ENCODE measurements at regions not wholly inside any gene's neighbourhood (a gene's known extent, or its start where the extent isn't known, plus 50 kb on each side); places are given as distances from the start of the nearest gene placed in this dataset.

GRCh38 chr18:78410094-78410786 lies 569.4 kb upstream of the SALL3 start:
- H4K20me1 ChIP-seq (ENCODE audit: insufficient read depth, low read length): no peaks in the 10 kb centered on the region
- H3K4me2 ChIP-seq (ENCODE audit: low read length): no peak overlapping the region

GRCh38 chr18:78411539-78411938 lies 568.1 kb upstream of the SALL3 start:
- H3K4me3 ChIP-seq (ENCODE audit: low read length): no peak overlapping the region
- H3K4me2 ChIP-seq (ENCODE audit: low read length): no peak overlapping the region
- H3K27me3 ChIP-seq (ENCODE audit: low read depth, low read length): no peaks in the 10 kb centered on the region
- H3K9me3 ChIP-seq (ENCODE audit: insufficient read depth, low read length): no peaks in the 10 kb centered on the region
- TF ChIP-seq EZH2phosphoT487 (IDR thresholded peaks at IDR 0.05; ENCODE audit: low read depth) (no peak), CTCF (IDR thresholded peaks at IDR 0.05; ENCODE audit: low read depth, low read length) (no peak)
- H4K20me1 ChIP-seq (ENCODE audit: insufficient read depth, low read length): no peaks in the 10 kb centered on the region
- H2AFZ ChIP-seq (ENCODE audit: low read depth, low read length): no peak overlapping the region
- no peaks in the 10 kb centered on the region for H3K4me1 ChIP-seq (ENCODE audit: low read length)
- no peak overlapping the region for H3K9ac ChIP-seq (ENCODE audit: low read length)
- no peak overlapping the region for H3K27ac ChIP-seq (ENCODE audit: low read length)
- no peaks in the 10 kb centered on the region for H3K36me3 ChIP-seq (replicated peaks; ENCODE audit: low read depth, low read length)
- H3K79me2 ChIP-seq (ENCODE audit: low read length): no peaks in the 10 kb centered on the region

More at GRCh38 chr18:78410094-78410786, 569.4 kb upstream of the SALL3 start:
- TF ChIP-seq CTCF (IDR thresholded peaks at IDR 0.05; ENCODE audit: low read depth, low read length) (no peak), EZH2phosphoT487 (IDR thresholded peaks at IDR 0.05; ENCODE audit: low read depth) (no peak)
- Histone ChIP-seq H2AFZ (ENCODE audit: low read depth, low read length) (no peak overlapping the region), H3K4me1 (ENCODE audit: low read length) (no peaks in the 10 kb centered on the region), H3K79me2 (ENCODE audit: low read length) (no peaks in the 10 kb centered on the region), H3K9me3 (ENCODE audit: insufficient read depth, low read length) (no peaks in the 10 kb centered on the region), H3K27ac (ENCODE audit: low read length) (no peak overlapping the region), H3K9ac (ENCODE audit: low read length) (no peak overlapping the region), H3K4me3 (ENCODE audit: low read length) (no peak overlapping the region), H3K27me3 (ENCODE audit: low read depth, low read length) (no peaks in the 10 kb centered on the region), H3K36me3 (replicated peaks; ENCODE audit: low read depth, low read length) (no peaks in the 10 kb centered on the region)

DNA sequence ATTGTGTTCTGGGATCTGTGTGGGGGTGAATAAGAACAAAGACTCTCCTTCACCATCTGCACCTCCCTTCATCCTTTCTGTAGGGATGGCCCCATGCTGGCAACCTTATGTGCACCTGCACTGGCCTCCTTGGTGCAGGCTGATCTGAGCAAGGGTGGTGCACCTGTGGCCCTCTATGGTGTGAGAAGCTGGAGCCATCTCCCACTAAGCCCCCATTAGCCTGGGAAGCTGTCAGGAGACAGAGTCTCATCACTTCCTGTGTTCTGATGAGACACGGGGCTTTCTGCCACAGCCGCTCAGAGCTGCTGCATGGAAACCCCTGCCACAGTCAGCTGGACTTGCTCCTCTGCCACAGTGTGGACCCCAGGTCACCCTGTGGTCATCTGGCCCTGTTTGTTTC lies 565.3 kb upstream of the SALL3 start:
- Histone ChIP-seq H3K36me3 (replicated peaks; ENCODE audit: low read depth, low read length) (no peaks in the 10 kb centered on the region), H3K79me2 (ENCODE audit: low read length) (no peaks in the 10 kb centered on the region), H3K9me3 (ENCODE audit: insufficient read depth, low read length) (no peaks in the 10 kb centered on the region), H2AFZ (ENCODE audit: low read depth, low read length) (no peak overlapping the region), H3K4me2 (ENCODE audit: low read length) (no peak overlapping the region), H3K27ac (ENCODE audit: low read length) (no peak overlapping the region), H3K27me3 (ENCODE audit: low read depth, low read length) (no peaks in the 10 kb centered on the region), H4K20me1 (ENCODE audit: insufficient read depth, low read length) (no peaks in the 10 kb centered on the region), H3K4me3 (ENCODE audit: low read length) (no peak overlapping the region), H3K4me1 (ENCODE audit: low read length) (no peaks in the 10 kb centered on the region), H3K9ac (ENCODE audit: low read length) (no peak overlapping the region)
- TF ChIP-seq CTCF (IDR thresholded peaks at IDR 0.05; ENCODE audit: low read depth, low read length) (no peak), EZH2phosphoT487 (IDR thresholded peaks at IDR 0.05; ENCODE audit: low read depth) (no peak)

GRCh38 chr18:78416853-78417252 lies 562.8 kb upstream of the SALL3 start:
- H3K4me3 ChIP-seq (ENCODE audit: low read length): no peak overlapping the region
- H3K36me3 ChIP-seq (replicated peaks; ENCODE audit: low read depth, low read length): no peaks in the 10 kb centered on the region
- H3K27me3 ChIP-seq (ENCODE audit: low read depth, low read length): no peaks in the 10 kb centered on the region
- no peaks in the 10 kb centered on the region for H3K79me2 ChIP-seq (ENCODE audit: low read length)
- no peaks in the 10 kb centered on the region for H3K4me1 ChIP-seq (ENCODE audit: low read length)
- H2AFZ ChIP-seq (ENCODE audit: low read depth, low read length): no peak overlapping the region
- H4K20me1 ChIP-seq (ENCODE audit: insufficient read depth, low read length): no peaks in the 10 kb centered on the region
- H3K27ac ChIP-seq (ENCODE audit: low read length): no peak overlapping the region
- no peaks in the 10 kb centered on the region for H3K9me3 ChIP-seq (ENCODE audit: insufficient read depth, low read length)
- TF ChIP-seq CTCF (IDR thresholded peaks at IDR 0.05; ENCODE audit: low read depth, low read length): no peak
- no peak for TF ChIP-seq EZH2phosphoT487 (IDR thresholded peaks at IDR 0.05; ENCODE audit: low read depth)
- H3K9ac ChIP-seq (ENCODE audit: low read length): no peak overlapping the region
- H3K4me2 ChIP-seq (ENCODE audit: low read length): no peak overlapping the region
